Keratinocyte (primary cell): ENCODE measurements at regions not wholly inside any gene's neighbourhood (a gene's known extent, or its start where the extent isn't known, plus 50 kb on each side); places are given as distances from the start of the nearest gene placed in this dataset.

ENCODE experiments used
- CTCF ChIP-seq, 3 experiments: IDR thresholded peaks in 1 of 3; conservative IDR thresholded peaks in 1 of 3; optimal IDR thresholded peaks in 1 of 3; 2 replicates in 2 of 3; 3 replicates in 1 of 3; pipeline versions ENCODE3 to v1.5.1; 2011; ENCODE audit warnings: low read length in 3 of 3, mild to moderate bottlenecking in 3 of 3, moderate library complexity in 2 of 3, control low read depth in 1 of 3, inconsistent platforms in 1 of 3; ENCODE audit not compliant: insufficient read depth in 2 of 3; ENCODE audit errors: extremely low read depth in 1 of 3
- EZH2 ChIP-seq: IDR thresholded peaks from one replicate; pipeline ENCODE4 v1.6.1; 2012; ENCODE audit warnings: inconsistent platforms, mild to moderate bottlenecking, low read length, moderate library complexity

- peak in 2 of 3 experiments; percentile 36 to 42 for TF ChIP-seq CTCF (optimal IDR thresholded peaks at IDR 0.05 in 1 of 3, IDR thresholded peaks at IDR 0.05 in 1 of 3, conservative IDR thresholded peaks at IDR 0.05 in 1 of 3; ENCODE audit: extremely low read depth in 1 of 3, insufficient read depth in 2 of 3, low read length in 3 of 3)
- TF ChIP-seq EZH2, result no peak
Measured at GRCh38 chr2:212777020-212777491, 238.5 kb upstream of the ERBB4 start.
